ENCODE measurements at regions not wholly inside any gene's neighbourhood (a gene's known extent, or its start where the extent isn't known, plus 50 kb on each side); places are given as distances from the start of the nearest gene placed in this dataset.

DNA sequence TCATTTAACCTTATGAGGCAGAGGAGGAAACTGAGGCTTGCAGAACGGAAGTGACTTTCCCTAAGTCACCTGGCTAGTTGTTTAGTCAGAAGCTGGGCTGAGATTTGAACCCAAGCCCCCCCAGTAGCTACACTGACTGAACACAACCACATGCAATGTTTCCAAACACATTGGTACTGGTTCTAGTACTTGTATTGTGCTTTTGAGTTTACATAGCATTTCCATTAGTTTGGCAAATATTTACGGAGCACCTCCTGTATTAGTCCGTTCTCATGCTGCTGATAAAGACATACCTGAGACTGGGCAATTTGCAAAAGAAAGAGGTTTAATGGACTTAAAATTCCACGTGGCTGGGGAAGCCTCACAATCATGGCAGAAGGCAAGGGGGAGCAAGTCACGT, 56.3 kb upstream of the ITGA11 start:
- Histone ChIP-seq H3K27ac (ENCODE audit: low read length) (no peak overlapping the region), H3K9me2 (replicated peaks; ENCODE audit: insufficient read depth, low read length) (no peaks in the 10 kb centered on the region), H3K27me3 (replicated peaks; ENCODE audit: insufficient read depth, low read length) (no peaks in the 10 kb centered on the region), H3K79me2 (ENCODE audit: low read length) (no peaks in the 10 kb centered on the region), H3K4me2 (ENCODE audit: low read depth, low read length) (no peak overlapping the region), H3F3A (ENCODE audit: insufficient read depth, low read length) (no peaks in the 10 kb centered on the region), H3K9me3 (replicated peaks; ENCODE audit: insufficient read depth, low read length) (no peaks in the 10 kb centered on the region), H3K4me1 (ENCODE audit: low read length) (no peaks in the 10 kb centered on the region), H3K36me3 (replicated peaks; ENCODE audit: insufficient read depth, low read length) (no peaks in the 10 kb centered on the region), H4K20me1 (ENCODE audit: insufficient read depth, low read length) (no peaks in the 10 kb centered on the region), H3K9ac (ENCODE audit: low read length) (no peak overlapping the region), H2AFZ (ENCODE audit: low read length) (no peak overlapping the region), H3K4me3 (ENCODE audit: low read length) (no peak overlapping the region)
- DNase-seq: no peak
- TF ChIP-seq EZH2 (optimal IDR thresholded peaks at IDR 0.05; ENCODE audit: low read depth, low read length) (no peak), EZH2phosphoT487 (IDR thresholded peaks at IDR 0.05; ENCODE audit: low read length) (no peak)
- TF ChIP-seq, protein P1, sequence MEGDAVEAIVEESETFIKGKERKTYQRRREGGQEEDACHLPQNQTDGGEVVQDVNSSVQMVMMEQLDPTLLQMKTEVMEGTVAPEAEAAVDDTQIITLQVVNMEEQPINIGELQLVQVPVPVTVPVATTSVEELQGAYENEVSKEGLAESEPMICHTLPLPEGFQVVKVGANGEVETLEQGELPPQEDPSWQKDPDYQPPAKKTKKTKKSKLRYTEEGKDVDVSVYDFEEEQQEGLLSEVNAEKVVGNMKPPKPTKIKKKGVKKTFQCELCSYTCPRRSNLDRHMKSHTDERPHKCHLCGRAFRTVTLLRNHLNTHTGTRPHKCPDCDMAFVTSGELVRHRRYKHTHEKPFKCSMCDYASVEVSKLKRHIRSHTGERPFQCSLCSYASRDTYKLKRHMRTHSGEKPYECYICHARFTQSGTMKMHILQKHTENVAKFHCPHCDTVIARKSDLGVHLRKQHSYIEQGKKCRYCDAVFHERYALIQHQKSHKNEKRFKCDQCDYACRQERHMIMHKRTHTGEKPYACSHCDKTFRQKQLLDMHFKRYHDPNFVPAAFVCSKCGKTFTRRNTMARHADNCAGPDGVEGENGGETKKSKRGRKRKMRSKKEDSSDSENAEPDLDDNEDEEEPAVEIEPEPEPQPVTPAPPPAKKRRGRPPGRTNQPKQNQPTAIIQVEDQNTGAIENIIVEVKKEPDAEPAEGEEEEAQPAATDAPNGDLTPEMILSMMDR (IDR thresholded peaks at IDR 0.05; ENCODE audit: low read length): no peak

DNA sequence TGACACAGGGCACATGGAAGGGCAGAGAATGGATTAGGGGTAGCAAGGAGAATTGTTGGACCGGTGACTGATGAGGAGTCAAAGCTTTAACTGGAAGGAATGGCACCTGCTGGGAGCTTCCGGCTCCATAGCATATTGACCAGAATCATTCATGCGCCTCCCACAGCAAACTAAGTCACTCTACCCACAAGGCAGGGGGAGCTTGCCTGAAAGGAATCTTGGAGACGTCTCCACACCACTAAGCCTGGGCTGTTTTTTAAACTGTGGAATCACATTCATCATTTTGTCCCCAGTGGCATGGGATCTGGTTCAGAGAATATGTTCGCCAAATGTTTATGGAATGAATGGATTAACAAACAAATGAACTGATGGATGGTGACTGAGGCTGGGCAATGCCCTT, 57.0 kb upstream of the ITGA11 start:
- H3F3A ChIP-seq (ENCODE audit: insufficient read depth, low read length): no peaks in the 10 kb centered on the region
- TF ChIP-seq, protein P1 (IDR thresholded peaks at IDR 0.05; ENCODE audit: low read length): no peak
- TF ChIP-seq EZH2 (optimal IDR thresholded peaks at IDR 0.05; ENCODE audit: low read depth, low read length) (no peak), EZH2phosphoT487 (IDR thresholded peaks at IDR 0.05; ENCODE audit: low read length) (no peak)
- H3K27me3 ChIP-seq (replicated peaks; ENCODE audit: insufficient read depth, low read length): no peaks in the 10 kb centered on the region
- no peaks in the 10 kb centered on the region for H3K36me3 ChIP-seq (replicated peaks; ENCODE audit: insufficient read depth, low read length)
- no peak overlapping the region for H3K27ac ChIP-seq (ENCODE audit: low read length)
- H4K20me1 ChIP-seq (ENCODE audit: insufficient read depth, low read length): no peaks in the 10 kb centered on the region
- DNase-seq: no peak
- H3K4me3 ChIP-seq (ENCODE audit: low read length): no peak overlapping the region
- H3K9ac ChIP-seq (ENCODE audit: low read length): no peak overlapping the region
- no peak overlapping the region for H3K4me2 ChIP-seq (ENCODE audit: low read depth, low read length)
- H2AFZ ChIP-seq (ENCODE audit: low read length): no peak overlapping the region
- no peaks in the 10 kb centered on the region for H3K79me2 ChIP-seq (ENCODE audit: low read length)
- no peaks in the 10 kb centered on the region for H3K9me2 ChIP-seq (replicated peaks; ENCODE audit: insufficient read depth, low read length)
- H3K9me3 ChIP-seq (replicated peaks; ENCODE audit: insufficient read depth, low read length): no peaks in the 10 kb centered on the region
- no peaks in the 10 kb centered on the region for H3K4me1 ChIP-seq (ENCODE audit: low read length)

DNA sequence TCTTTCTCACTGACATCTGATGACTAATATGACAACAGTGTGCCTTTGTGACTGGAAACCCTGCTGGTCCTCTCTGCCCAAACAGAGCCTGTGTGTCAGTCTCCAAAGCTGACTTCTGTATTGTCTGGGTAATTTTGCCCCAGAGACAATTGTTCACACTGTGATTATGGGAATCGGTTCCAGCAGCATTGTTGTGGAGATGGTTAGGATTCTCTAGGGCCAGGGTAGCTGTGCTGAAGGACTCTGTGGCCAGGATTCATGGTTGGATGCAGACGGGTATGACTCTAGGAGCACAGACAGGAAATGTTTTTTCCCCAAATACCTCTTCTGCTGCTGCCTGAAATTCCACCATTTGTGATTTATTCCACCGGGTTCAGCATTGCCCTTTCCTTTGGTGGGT, 57.5 kb upstream of the ITGA11 start:
- DNase-seq: no peak
- no peaks in the 10 kb centered on the region for H4K20me1 ChIP-seq (ENCODE audit: insufficient read depth, low read length)
- TF ChIP-seq, protein P1 (IDR thresholded peaks at IDR 0.05; ENCODE audit: low read length): no peak
- no peak for TF ChIP-seq EZH2 (optimal IDR thresholded peaks at IDR 0.05; ENCODE audit: low read depth, low read length)
- no peak for TF ChIP-seq EZH2phosphoT487 (IDR thresholded peaks at IDR 0.05; ENCODE audit: low read length)

More for the DNA sequence above, 57.5 kb upstream of the ITGA11 start:
- Histone ChIP-seq H3K27ac (ENCODE audit: low read length) (no peak overlapping the region), H2AFZ (ENCODE audit: low read length) (no peak overlapping the region), H3K79me2 (ENCODE audit: low read length) (no peaks in the 10 kb centered on the region), H3K9ac (ENCODE audit: low read length) (no peak overlapping the region), H3K4me1 (ENCODE audit: low read length) (no peaks in the 10 kb centered on the region), H3K9me2 (replicated peaks; ENCODE audit: insufficient read depth, low read length) (no peaks in the 10 kb centered on the region), H3K9me3 (replicated peaks; ENCODE audit: insufficient read depth, low read length) (no peaks in the 10 kb centered on the region), H3F3A (ENCODE audit: insufficient read depth, low read length) (no peaks in the 10 kb centered on the region), H3K27me3 (replicated peaks; ENCODE audit: insufficient read depth, low read length) (no peaks in the 10 kb centered on the region), H3K4me3 (ENCODE audit: low read length) (no peak overlapping the region), H3K4me2 (ENCODE audit: low read depth, low read length) (no peak overlapping the region), H3K36me3 (replicated peaks; ENCODE audit: insufficient read depth, low read length) (no peaks in the 10 kb centered on the region)
